ENCODE measurements at regions not wholly inside any gene's neighbourhood (a gene's known extent, or its start where the extent isn't known, plus 50 kb on each side); places are given as distances from the start of the nearest gene placed in this dataset.

DNA sequence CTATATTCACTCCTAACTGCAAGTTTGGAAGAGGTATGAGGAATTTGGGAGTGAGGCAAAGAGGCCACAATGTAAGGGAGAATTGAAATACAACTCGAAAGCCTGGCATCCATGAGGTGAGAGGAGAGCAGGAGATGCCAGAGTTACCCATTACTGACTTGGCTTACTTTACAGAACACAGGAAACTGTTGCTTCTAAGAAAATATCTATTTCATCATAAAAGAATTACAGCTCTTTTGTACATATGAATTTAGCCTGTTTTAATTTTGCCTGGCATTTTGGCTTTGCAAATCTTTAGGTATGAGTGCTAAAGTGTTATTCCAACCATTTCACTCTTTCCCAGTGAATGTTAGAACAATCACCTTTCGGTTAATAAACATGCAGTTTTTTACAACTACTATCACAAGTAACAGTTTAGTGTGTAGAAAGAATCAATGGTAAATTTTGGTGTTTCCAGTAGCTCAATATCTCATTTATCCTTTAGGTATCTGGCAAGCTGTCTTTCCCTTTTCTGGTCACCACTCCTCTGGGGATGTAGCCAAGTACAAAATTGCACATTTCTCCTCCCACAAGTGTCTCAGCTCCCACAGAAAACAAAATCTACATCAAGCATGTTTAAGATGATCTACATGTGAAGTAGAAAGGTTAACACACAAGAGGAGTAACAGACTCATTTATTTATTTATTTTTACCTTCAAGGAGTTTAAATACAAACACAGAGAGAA, 196.6 kb upstream of the DCN start:
- intact Hi-C loops (cut with DNase I) = no loop called here
- Histone ChIP-seq H3K9ac (ENCODE audit: low read depth in 2 of 2, low read length in 2 of 2) (no peak overlapping the region), H3K4me1 (no peaks in the 10 kb centered on the region), H3K27me3 (no peaks in the 10 kb centered on the region), H3K9me3 (no peaks in the 10 kb centered on the region), H3K27ac (no peak overlapping the region), H3K4me3 (no peak overlapping the region), H3K36me3 (no peaks in the 10 kb centered on the region)
- no peak for DNase-seq
- TF ChIP-seq, protein P1, sequence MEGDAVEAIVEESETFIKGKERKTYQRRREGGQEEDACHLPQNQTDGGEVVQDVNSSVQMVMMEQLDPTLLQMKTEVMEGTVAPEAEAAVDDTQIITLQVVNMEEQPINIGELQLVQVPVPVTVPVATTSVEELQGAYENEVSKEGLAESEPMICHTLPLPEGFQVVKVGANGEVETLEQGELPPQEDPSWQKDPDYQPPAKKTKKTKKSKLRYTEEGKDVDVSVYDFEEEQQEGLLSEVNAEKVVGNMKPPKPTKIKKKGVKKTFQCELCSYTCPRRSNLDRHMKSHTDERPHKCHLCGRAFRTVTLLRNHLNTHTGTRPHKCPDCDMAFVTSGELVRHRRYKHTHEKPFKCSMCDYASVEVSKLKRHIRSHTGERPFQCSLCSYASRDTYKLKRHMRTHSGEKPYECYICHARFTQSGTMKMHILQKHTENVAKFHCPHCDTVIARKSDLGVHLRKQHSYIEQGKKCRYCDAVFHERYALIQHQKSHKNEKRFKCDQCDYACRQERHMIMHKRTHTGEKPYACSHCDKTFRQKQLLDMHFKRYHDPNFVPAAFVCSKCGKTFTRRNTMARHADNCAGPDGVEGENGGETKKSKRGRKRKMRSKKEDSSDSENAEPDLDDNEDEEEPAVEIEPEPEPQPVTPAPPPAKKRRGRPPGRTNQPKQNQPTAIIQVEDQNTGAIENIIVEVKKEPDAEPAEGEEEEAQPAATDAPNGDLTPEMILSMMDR (IDR thresholded peaks at IDR 0.05) = no peak

DNA sequence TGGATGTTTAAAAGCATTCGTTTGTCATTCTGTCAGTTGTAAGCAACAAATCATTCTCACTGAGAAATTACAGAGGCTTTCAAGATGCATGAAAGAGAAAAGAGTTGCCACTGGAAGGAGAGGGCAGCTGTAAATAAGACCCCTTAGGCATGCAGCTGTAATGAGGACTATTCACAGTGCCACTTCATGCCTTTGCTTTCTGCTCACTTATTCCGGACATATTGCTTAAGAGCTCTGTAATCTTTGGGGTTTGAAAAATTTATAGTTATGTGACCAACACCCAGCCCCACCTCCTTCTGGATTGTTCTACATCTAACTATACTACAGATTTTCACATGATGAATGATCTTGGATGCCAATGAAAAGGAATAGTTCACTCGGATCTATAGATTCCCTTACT, 194.8 kb upstream of the DCN start:
- TF ChIP-seq, protein P1 (IDR thresholded peaks at IDR 0.05) = no peak
- DNase-seq = no peak
- no peak overlapping the region for H3K9ac ChIP-seq (ENCODE audit: low read depth in 2 of 2, low read length in 2 of 2)
- no peaks in the 10 kb centered on the region for H3K9me3 ChIP-seq
- H3K4me1 ChIP-seq = no peaks in the 10 kb centered on the region
- no peak overlapping the region for H3K27ac ChIP-seq
- H3K4me3 ChIP-seq = no peak overlapping the region
- H3K36me3 ChIP-seq = no peaks in the 10 kb centered on the region
- intact Hi-C loops (cut with DNase I) = no loop called here
- no peaks in the 10 kb centered on the region for H3K27me3 ChIP-seq

DNA sequence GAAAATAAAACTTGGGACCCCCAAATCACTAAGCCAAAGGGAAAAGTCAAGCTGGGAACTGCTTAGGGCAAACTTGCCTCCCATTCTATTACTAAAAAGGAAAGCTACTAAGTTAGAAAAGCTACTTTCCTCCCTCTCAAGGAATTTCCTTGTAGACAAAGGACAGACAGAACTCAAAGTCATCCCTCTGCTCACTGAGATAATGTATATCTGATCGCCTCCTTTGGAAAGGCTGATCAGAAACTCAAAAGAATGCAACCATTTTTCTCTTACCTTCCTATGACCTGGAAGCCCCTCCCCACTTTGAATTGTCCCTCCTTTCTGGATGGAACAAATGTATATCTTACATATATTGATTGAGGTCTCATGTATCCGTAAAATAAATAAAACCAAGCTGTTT, 190.5 kb upstream of the DCN start:
- no peaks in the 10 kb centered on the region for H3K27me3 ChIP-seq
- no peak overlapping the region for H3K9ac ChIP-seq (ENCODE audit: low read depth in 2 of 2, low read length in 2 of 2)
- no peaks in the 10 kb centered on the region for H3K36me3 ChIP-seq
- TF ChIP-seq, protein P1 (IDR thresholded peaks at IDR 0.05) = no peak
- H3K27ac ChIP-seq = no peak overlapping the region
- H3K4me3 ChIP-seq = no peak overlapping the region
- no peak for DNase-seq
- no peaks in the 10 kb centered on the region for H3K9me3 ChIP-seq
- no peaks in the 10 kb centered on the region for H3K4me1 ChIP-seq
- intact Hi-C loops (cut with DNase I) = no loop called here

DNA sequence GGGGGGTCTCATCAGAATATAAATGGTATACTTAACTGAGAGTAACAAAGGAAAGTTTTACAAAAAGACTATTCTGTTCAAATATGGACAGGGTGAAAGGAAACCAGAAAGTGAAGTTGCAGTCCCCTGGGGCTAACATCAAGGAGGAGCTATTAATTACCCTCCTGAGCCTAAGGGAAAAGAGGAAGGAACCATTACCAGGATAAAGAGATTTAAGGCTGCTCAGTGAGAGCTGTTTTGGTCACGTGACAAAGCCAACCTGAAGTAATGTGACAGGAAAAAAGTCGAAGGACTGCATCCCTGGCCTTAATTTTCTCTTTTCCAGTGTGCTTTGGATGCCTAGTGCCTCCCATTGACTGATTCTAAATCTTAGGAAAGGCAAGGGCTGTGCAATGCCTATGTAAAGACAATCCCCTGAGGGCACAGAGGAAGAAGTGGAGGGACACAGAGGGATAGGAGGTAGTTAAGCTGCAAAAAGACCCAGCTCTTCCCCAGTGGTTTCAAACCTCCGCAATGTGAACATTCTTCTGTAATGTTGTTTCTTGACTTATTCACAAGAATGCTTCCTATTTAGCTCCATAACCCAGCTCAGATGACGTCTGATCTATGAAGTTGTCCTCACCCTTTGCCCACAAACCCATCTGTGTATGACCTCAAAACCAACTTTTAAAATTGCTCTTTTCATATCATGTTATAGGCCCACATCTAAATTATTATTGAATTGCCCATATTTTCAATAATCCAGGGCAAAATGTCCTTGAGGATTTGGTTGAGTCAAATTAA, 187.7 kb upstream of the DCN start:
- no peak for DNase-seq
- Histone ChIP-seq H3K4me1 (no peaks in the 10 kb centered on the region), H3K27me3 (no peaks in the 10 kb centered on the region), H3K27ac (no peak overlapping the region), H3K4me3 (no peak overlapping the region), H3K9ac (ENCODE audit: low read depth in 2 of 2, low read length in 2 of 2) (no peak overlapping the region), H3K9me3 (no peaks in the 10 kb centered on the region), H3K36me3 (no peaks in the 10 kb centered on the region)
- TF ChIP-seq, protein P1 (IDR thresholded peaks at IDR 0.05) = no peak
- intact Hi-C loops (cut with DNase I) = no loop called here

DNA sequence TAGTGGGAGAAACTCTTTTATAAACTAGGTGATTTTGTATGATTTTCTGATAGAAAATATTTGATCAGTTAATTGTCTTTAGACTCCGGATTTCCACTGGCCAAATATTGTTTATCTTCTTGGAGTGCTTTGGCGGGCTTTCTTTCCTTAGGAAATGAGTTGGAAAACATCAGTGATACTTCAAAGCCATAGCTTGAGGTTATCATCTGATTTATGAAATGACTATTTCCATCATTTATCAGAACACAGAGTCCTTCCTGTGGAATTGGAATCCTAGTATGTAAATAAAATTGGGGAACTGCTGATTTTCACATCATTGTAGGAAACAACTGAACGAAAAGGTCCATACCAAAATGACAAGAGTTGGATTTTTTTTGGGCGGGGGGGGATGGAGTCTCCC, 186.0 kb upstream of the DCN start:
- intact Hi-C loops (cut with DNase I) = no loop called here
- Histone ChIP-seq H3K9ac (ENCODE audit: low read depth in 2 of 2, low read length in 2 of 2) (no peak overlapping the region), H3K27ac (no peak overlapping the region), H3K36me3 (no peaks in the 10 kb centered on the region), H3K4me1 (no peaks in the 10 kb centered on the region), H3K4me3 (no peak overlapping the region), H3K27me3 (no peaks in the 10 kb centered on the region), H3K9me3 (no peaks in the 10 kb centered on the region)
- DNase-seq = no peak
- TF ChIP-seq, protein P1 (IDR thresholded peaks at IDR 0.05) = no peak

Data from colonic mucosa (tissue), 4 donors.